IMR-90 (cell line): ENCODE measurements at regions not wholly inside any gene's neighbourhood (a gene's known extent, or its start where the extent isn't known, plus 50 kb on each side); places are given as distances from the start of the nearest gene placed in this dataset.

Experiments
- BHLHE40 ChIP-seq: fragments of 150-350 bp; IDR thresholded peaks from 2 replicates; pipeline ENCODE4 v1.6.1; 2016; ENCODE audit warnings: mild to moderate bottlenecking, low read depth, low read length
- CEBPB ChIP-seq: IDR thresholded peaks from 2 replicates; pipeline ENCODE4 v1.6.1; 2012; ENCODE audit warnings: low read depth, low read length, improper control_type of control experiment
- FOS ChIP-seq: fragments of 150-350 bp; IDR thresholded peaks from 2 replicates; pipeline ENCODE4 v1.6.1; 2016; ENCODE audit warnings: low read depth, low read length
- NFE2L2 ChIP-seq: fragments of 150-350 bp; IDR thresholded peaks from 2 replicates; pipeline ENCODE4 v1.6.1; 2016; ENCODE audit warnings: low read depth, mild to moderate bottlenecking, low read length
- TF ChIP-seq, protein P1 (sequence below): fragments of 150-350 bp; IDR thresholded peaks from 2 replicates; pipeline ENCODE4 v1.6.1; 2017; ENCODE audit warnings: mild to moderate bottlenecking, antibody characterized with exemption, low read length, low read depth
- TF ChIP-seq, protein P2 (sequence below): conservative IDR thresholded peaks from 2 replicates; pipeline ENCODE4 v1.5.1; 2012; ENCODE audit warnings: mild to moderate bottlenecking, low read depth, low read length, improper control_type of control experiment

DNA sequence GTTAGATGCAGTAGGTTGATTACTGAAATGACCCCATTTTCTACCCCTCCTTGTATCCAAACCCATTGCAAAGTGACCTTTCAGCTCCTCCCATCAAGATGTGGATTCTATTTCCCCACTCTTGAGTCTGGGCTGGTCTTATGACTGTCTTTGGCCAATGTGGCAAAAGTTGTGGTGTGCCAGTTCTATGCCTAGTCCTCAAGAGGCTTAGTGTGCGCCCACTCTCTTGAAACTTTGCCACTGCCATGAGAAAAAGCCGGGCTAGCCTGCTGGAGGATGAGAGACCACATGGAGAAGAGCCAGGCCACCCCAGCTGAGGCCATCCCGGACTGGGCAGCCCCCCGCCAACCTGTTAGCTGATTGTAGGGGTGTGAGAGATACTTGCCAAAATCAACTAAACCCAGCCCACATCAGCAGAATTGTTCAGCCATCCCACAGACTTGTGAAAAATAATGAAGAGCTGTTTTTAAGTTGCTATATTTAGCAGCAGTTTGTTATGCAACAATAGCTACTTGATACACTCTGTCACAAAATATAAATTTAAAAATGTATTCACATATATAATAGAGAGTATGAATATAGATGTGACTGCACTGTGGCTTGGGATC lies 131.0 kb upstream of the PALS2 start:
- TF ChIP-seq, protein P1, sequence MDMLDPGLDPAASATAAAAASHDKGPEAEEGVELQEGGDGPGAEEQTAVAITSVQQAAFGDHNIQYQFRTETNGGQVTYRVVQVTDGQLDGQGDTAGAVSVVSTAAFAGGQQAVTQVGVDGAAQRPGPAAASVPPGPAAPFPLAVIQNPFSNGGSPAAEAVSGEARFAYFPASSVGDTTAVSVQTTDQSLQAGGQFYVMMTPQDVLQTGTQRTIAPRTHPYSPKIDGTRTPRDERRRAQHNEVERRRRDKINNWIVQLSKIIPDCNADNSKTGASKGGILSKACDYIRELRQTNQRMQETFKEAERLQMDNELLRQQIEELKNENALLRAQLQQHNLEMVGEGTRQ, result no peak
- TF ChIP-seq, protein P2, sequence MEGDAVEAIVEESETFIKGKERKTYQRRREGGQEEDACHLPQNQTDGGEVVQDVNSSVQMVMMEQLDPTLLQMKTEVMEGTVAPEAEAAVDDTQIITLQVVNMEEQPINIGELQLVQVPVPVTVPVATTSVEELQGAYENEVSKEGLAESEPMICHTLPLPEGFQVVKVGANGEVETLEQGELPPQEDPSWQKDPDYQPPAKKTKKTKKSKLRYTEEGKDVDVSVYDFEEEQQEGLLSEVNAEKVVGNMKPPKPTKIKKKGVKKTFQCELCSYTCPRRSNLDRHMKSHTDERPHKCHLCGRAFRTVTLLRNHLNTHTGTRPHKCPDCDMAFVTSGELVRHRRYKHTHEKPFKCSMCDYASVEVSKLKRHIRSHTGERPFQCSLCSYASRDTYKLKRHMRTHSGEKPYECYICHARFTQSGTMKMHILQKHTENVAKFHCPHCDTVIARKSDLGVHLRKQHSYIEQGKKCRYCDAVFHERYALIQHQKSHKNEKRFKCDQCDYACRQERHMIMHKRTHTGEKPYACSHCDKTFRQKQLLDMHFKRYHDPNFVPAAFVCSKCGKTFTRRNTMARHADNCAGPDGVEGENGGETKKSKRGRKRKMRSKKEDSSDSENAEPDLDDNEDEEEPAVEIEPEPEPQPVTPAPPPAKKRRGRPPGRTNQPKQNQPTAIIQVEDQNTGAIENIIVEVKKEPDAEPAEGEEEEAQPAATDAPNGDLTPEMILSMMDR, result no peak
- TF ChIP-seq BHLHE40 (no peak), CEBPB (no peak), NFE2L2 (no peak), FOS (no peak)
